ENCODE measurements at regions not wholly inside any gene's neighbourhood (a gene's known extent, or its start where the extent isn't known, plus 50 kb on each side); places are given as distances from the start of the nearest gene placed in this dataset.
"Not testable (repeated sequence)": the region's sequence is repeated elsewhere in the genome, so short reads cannot be mapped to it uniquely, and the experiment has no call there.

DNA sequence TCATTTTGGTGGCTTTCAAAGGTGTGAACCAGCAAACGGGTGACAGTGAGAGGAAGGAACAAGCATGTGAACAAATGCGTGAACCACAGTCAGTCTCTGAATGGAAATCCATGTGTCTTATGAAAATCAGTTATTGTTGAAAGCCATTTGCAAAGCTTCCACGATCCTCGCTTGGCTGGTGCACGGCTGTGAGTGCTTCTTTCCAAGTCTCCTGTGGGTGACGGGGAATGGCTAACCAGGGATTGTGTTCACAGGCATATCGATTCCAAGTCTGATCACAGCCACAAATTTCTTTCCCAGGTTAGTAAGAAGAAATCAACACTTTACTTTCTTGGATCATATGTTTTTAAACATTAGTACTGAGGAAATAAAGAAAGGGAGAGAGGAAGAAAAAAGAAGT, 556.9 kb upstream of the RBFOX1 start:
- DNase-seq: no peak
- Histone ChIP-seq H3K4me3 (no peak overlapping the region), H3K27ac (no peak overlapping the region), H3K9me3 (no peaks in the 10 kb centered on the region), H3K4me1 (no peaks in the 10 kb centered on the region), H3K27me3 (no peaks in the 10 kb centered on the region), H3K36me3 (no peaks in the 10 kb centered on the region)
- no peak for TF ChIP-seq POLR2A (IDR thresholded peaks at IDR 0.05)
- TF ChIP-seq, protein P1, sequence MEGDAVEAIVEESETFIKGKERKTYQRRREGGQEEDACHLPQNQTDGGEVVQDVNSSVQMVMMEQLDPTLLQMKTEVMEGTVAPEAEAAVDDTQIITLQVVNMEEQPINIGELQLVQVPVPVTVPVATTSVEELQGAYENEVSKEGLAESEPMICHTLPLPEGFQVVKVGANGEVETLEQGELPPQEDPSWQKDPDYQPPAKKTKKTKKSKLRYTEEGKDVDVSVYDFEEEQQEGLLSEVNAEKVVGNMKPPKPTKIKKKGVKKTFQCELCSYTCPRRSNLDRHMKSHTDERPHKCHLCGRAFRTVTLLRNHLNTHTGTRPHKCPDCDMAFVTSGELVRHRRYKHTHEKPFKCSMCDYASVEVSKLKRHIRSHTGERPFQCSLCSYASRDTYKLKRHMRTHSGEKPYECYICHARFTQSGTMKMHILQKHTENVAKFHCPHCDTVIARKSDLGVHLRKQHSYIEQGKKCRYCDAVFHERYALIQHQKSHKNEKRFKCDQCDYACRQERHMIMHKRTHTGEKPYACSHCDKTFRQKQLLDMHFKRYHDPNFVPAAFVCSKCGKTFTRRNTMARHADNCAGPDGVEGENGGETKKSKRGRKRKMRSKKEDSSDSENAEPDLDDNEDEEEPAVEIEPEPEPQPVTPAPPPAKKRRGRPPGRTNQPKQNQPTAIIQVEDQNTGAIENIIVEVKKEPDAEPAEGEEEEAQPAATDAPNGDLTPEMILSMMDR (IDR thresholded peaks at IDR 0.05): no peak
- intact Hi-C loops (cut with DNase I; ENCODE audit: low total_unique reads): no loop called here

DNA sequence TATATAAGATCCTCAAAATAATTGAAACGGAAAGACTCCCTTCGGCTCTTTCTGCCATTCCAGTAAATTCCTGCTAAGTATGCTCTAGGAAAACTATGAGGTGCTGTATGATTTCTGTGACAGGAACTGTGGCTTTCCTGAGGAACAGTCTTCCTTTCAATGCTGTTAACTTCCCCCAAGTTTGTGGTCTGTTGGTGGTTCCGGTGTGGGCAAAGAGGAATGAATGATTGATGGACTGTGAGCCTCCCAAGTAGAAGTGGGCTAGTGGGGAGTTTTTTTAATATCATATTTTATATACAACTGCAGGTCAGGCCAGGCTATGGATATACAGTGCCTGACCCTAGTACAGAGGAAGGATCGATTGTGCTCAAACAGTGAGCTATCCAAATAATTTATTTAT, 560.7 kb upstream of the RBFOX1 start:
- Histone ChIP-seq H3K9me3 (no peaks in the 10 kb centered on the region), H3K4me1 (no peaks in the 10 kb centered on the region), H3K27me3 (no peaks in the 10 kb centered on the region), H3K36me3 (no peaks in the 10 kb centered on the region), H3K27ac (no peak overlapping the region), H3K4me3 (no peak overlapping the region)
- DNase-seq: no peak
- TF ChIP-seq POLR2A (IDR thresholded peaks at IDR 0.05): no peak
- TF ChIP-seq, protein P1 (IDR thresholded peaks at IDR 0.05): no peak
- intact Hi-C loops (cut with DNase I; ENCODE audit: low total_unique reads): no loop called here

DNA sequence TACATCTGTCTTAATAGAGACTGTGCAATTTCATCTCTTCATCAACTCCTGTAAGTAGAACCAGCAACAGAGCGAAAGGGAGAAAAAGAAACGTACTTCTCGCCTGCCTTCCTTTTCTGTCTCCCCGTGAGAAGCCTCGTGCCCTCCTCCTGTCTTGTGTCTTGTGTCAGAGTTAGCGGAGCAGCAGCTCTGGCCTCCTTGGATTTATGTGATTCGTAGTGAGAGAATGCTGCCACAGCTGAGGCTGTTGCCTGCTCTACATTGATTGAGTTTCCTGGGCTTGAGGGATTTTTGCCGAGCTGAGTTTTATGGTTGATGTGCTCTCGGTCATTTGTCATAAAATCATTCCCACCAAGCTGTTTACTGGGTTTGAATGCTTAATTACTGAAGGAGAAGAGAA, 579.1 kb upstream of the RBFOX1 start:
- intact Hi-C loops (cut with DNase I; ENCODE audit: low total_unique reads): no loop called here
- Histone ChIP-seq H3K4me3 (no peak overlapping the region), H3K9me3 (no peaks in the 10 kb centered on the region), H3K27me3 (no peaks in the 10 kb centered on the region), H3K4me1 (no peaks in the 10 kb centered on the region), H3K27ac (no peak overlapping the region), H3K36me3 (no peaks in the 10 kb centered on the region)
- DNase-seq: no peak
- TF ChIP-seq, protein P1 (IDR thresholded peaks at IDR 0.05): no peak
- TF ChIP-seq POLR2A (IDR thresholded peaks at IDR 0.05): no peak

DNA sequence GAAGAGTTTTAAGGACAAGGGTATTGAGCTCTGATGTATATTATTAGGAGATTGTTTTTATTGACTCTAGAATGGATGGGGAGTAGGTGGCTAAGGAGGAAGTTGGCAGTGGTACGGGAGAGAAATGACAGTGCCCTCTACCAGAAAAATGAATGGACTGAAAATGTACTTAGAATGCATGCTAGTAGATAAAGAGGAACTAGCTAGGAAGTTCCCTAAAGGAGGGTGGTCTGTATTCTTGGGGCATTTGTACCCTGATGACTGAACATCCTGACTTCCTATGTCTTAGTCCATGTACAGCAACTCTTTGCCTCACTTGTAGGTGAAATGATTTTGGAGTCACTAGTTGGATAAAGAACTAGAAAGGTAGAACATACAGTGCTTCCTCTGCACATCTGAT, 581.5 kb upstream of the RBFOX1 start:
- H3K27me3 ChIP-seq: no peaks in the 10 kb centered on the region
- TF ChIP-seq, protein P1 (IDR thresholded peaks at IDR 0.05): no peak
- TF ChIP-seq POLR2A (IDR thresholded peaks at IDR 0.05): no peak
- H3K9me3 ChIP-seq: no peaks in the 10 kb centered on the region
- no peaks in the 10 kb centered on the region for H3K4me1 ChIP-seq
- H3K4me3 ChIP-seq: no peak overlapping the region
- no peak overlapping the region for H3K27ac ChIP-seq
- intact Hi-C loops (cut with DNase I; ENCODE audit: low total_unique reads): no loop called here
- DNase-seq: no peak
- H3K36me3 ChIP-seq: no peaks in the 10 kb centered on the region

DNA sequence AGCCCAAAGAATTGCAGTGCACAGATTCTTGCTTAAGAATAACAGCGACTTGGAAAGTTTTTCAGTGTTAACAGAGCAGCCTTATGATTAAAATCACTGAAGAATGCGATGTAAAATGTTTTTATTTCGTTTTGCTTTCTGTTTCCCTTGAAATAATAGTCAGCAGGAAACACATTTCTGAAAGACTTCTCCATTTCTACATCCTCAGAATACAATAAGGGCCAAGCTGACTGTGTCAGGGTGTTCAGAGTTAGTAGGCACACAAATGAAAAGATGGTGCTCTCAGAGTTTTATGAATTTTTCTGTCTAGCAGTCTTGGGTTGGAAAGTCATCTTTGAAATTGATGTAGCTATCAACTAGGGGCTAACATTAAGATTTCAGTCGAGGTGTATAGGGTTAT, 582.9 kb upstream of the RBFOX1 start:
- Histone ChIP-seq H3K27me3 (no peaks in the 10 kb centered on the region), H3K9me3 (no peaks in the 10 kb centered on the region), H3K27ac (no peak overlapping the region), H3K4me3 (no peak overlapping the region), H3K4me1 (no peaks in the 10 kb centered on the region), H3K36me3 (no peaks in the 10 kb centered on the region)
- DNase-seq: no peak
- no peak for TF ChIP-seq POLR2A (IDR thresholded peaks at IDR 0.05)
- TF ChIP-seq, protein P1 (IDR thresholded peaks at IDR 0.05): no peak
- intact Hi-C loops (cut with DNase I; ENCODE audit: low total_unique reads): no loop called here

DNA sequence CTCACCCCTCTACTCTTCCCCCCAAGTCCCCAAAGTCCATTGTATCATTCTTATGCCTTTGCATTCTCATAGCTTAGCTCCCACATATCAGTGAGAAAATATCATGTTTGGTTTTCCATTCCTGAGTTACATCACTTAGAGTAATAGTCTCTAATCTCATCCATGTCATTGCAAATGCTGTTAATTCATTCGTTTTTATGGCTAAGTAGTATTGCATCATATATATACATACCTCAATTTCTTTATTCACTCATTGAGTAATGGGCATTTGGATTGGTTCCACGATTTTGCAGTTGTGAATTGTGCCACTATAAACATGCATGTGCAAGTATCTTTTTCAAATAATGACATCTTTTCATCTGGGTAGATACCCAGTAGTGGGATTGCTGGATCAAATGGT, 596.3 kb upstream of the RBFOX1 start:
- H3K9me3 ChIP-seq; H3K27ac ChIP-seq; intact Hi-C loops (cut with DNase I; ENCODE audit: low total_unique reads); H3K4me1 ChIP-seq; H3K36me3 ChIP-seq; H3K27me3 ChIP-seq; DNase-seq; H3K4me3 ChIP-seq: not testable (repeated sequence)

All from uterus (tissue), 3 donors.